KBM-7 (cell line): ENCODE measurements at regions not wholly inside any gene's neighbourhood (a gene's known extent, or its start where the extent isn't known, plus 50 kb on each side); places are given as distances from the start of the nearest gene placed in this dataset.
A peak's percentile ranks its signal among the peaks of the same experiment; 100 is the strongest.

Experiments
- DNase-seq: peaks from one replicate; pipeline ENCODE4 v3.0.0-alpha.2; 2015
- in situ Hi-C: fragments of 300-500 bp; cut with MboI; formaldehyde crosslinking; loops from 2 replicates; pipeline ENCODE4 v1.14.3; 2020; ENCODE audit warnings: low sequenced_read_pairs, low pct_unique_long_range_greater_than_20kb, mixed read lengths

DNA sequence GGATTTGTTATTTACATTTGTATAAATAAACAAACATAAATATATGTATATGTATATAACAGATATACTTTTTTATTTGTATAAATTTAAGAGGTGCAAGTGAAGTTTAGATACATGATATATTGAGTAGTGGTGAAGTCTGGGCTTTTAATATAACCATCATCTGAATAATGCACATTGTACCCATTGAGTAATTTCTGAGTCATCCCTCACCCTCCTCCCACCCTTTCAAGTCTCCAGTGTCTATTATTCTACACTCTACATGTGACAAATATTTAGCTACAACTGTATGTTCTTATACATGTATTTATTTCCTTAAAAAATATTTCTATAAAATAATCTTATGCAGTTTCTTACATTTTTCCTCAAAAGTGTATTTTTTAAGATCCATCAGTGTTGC is 358.7 kb upstream of the TFPI start:
- no peak for DNase-seq
- in situ Hi-C loops, result no loop called here

- in situ Hi-C loops, result no loop called here
- no peak for DNase-seq
Observed at GRCh38 chr2:187915810-187916209, 361.6 kb upstream of the TFPI start.

DNA sequence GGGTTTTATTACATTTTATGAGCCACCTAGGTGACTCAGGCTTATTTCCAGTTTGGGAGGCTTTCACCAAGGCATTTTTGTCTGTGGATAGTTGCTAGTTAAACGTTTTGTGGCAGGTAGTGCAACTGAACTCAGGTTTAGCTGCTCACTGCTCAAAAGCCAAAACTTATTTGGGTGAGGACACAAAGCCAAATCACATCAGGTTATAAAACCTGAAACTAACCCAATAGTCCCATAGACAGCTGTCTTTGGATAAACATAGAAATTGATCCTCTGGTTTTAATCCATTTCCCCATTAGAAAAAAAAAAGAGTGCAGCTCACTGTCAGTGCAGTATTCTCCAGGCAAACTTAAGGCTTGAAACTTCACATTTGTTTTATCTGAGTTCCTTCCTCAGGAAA is 362.6 kb upstream of the TFPI start:
- no peak for DNase-seq
- in situ Hi-C loops, result no loop called here

- DNase-seq, result no peak
- in situ Hi-C loops, result no loop called here
Observed at GRCh38 chr2:187917535-187917934, 363.3 kb upstream of the TFPI start.

GRCh38 chr2:187918996-187919821 is 365.0 kb upstream of the TFPI start:
- in situ Hi-C loops, result no loop called here
- no peak for DNase-seq

DNA sequence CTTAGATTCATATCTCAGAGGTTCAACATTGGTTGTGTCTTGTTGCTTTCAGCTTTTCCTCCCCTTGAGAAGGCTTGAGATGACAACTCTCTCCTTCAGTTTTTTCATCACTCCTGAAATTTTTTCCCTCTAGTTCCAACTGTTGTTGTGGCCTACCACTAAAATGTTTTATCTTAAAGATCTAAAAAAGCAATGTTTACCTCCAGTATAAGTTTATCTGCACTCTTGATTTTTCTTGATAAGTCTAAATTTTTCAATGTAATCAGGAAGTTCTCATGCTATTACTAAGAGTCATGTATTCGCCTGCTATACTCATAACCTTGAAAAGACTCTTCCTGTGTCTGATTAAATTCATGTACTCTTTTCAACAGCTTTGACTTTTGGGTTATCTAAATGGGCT is 366.3 kb upstream of the TFPI start:
- in situ Hi-C loops, result no loop called here
- no peak for DNase-seq

DNA sequence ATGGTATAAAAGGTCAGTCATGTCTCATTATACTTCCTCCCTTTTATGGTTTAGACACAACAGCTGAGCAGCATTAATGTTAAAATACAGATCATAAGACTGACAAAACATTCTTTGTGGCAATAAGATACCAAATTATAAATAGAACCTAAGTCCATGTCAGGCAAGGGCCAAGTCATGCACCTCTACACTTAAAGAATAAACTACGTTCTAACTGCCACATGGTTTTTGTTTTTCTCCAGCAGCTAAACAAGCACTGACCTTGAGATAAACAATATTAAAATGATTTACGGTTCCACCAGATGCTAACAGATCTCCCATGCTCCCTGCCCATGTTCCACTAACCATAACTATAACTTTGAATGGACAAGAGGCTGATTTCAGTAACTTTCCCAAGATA is 368.6 kb upstream of the TFPI start:
- no peak for DNase-seq
- in situ Hi-C loops, result no loop called here

DNA sequence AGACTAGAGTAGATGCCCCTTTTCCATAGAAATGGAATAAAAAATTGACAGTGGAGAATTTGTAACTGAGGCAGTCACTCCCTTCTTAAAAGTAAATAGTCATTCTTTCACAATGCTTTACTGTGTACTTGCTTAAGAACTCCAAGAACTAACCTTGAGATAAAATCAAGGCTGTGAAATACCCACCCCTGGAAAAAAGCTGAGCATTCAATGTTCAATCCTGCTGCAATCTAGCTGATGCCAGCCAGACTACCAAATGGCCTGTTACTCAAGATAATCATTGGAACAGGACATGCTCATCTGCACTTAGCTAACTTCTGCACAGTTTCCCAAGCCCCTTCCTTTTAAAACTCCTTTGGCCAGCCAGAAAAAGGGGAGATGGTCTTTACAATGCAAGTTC is 367.4 kb upstream of the GULP1 start:
- in situ Hi-C loops, result no loop called here
- no peak for DNase-seq

DNA sequence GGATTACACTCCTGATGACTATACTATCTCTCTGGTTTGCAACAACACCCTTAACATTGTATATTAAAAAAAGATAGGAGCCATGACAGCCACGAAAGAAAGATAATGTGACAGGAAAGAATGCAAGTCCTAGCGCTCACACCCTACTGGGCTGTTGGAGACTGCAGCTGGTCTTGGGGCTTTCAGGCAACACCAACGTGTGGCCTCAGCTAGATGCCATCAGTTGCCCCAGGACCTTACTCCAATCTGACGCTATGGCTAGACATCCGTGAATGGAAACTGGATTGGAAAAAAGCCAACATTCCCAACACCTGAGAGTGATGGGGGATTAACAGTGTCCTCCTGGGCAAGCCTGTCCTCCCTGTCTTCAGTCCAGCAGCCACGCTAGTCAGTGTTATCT is 357.4 kb upstream of the GULP1 start:
- no peak for DNase-seq
- in situ Hi-C loops, result no loop called here

GRCh38 chr2:187934692-187935091 is 357.0 kb upstream of the GULP1 start:
- in situ Hi-C loops, result no loop called here
- no peak for DNase-seq

- in situ Hi-C loops, result no loop called here
- no peak for DNase-seq
Observed at GRCh38 chr2:187935126-187935525, 356.5 kb upstream of the GULP1 start.

DNA sequence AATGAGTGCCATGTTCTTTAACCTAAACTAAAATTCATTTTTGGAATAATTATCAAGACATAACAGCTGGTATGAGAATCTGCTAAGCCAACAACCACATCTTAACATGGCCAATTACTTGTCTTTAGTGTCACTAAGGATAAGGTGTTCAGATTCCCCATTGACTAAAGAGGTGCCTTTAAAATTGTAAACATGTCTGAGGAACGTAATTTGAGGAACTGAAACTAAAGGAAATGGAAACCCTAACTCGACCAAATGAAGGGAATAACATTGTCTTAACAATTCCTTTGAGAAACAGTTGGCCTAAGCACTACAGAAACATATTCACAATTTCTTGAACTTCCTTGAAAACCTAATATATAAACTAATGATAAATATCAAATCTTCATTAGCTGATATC is 355.4 kb upstream of the GULP1 start:
- in situ Hi-C loops, result no loop called here
- peak; percentile 9 for DNase-seq

- in situ Hi-C loops, result no loop called here
- DNase-seq, result no peak
Observed at GRCh38 chr2:187939180-187939579, 352.5 kb upstream of the GULP1 start.

DNA sequence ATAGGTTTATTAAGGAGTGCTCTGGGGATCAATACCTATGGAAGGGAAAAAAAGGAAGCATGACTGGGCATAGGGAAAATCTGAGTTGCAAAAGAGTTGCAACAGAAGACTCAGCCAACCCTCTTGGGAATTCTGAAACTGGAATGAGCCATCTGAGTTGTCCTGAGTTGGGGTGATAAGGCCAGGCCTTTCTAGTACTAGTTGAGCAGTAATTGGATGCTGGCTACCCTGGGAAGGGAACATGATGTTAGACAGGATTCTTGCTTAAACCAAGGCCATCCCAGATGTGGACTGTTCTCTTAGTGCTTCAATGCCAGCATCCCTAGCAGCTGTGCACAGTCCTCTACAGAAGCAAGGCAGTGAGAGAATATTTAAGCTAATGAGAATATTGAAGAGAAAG is 348.8 kb upstream of the GULP1 start:
- in situ Hi-C loops, result no loop called here
- no peak for DNase-seq

GRCh38 chr2:187943772-187944369 is 347.8 kb upstream of the GULP1 start:
- in situ Hi-C loops, result no loop called here
- DNase-seq, result no peak

DNA sequence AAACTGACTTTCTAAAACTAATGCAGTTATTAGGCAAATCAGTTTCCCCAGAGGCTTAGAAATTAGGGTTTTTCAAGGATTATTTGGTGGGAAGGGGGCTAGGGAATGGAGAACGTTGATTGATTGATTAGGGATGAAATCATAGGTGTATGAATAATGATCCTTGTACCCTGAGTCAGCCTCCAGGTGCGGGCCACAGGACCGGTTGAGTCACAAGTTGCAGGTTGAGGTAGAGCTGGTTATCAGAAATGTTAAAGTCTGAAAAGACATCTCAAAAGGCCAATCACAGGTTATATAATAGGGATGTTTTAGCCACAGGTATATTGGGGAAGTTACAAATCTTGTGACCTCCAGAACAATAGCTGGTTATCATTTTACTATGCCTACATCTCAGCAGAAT is 341.8 kb upstream of the GULP1 start:
- DNase-seq, result no peak
- in situ Hi-C loops, result no loop called here

DNA sequence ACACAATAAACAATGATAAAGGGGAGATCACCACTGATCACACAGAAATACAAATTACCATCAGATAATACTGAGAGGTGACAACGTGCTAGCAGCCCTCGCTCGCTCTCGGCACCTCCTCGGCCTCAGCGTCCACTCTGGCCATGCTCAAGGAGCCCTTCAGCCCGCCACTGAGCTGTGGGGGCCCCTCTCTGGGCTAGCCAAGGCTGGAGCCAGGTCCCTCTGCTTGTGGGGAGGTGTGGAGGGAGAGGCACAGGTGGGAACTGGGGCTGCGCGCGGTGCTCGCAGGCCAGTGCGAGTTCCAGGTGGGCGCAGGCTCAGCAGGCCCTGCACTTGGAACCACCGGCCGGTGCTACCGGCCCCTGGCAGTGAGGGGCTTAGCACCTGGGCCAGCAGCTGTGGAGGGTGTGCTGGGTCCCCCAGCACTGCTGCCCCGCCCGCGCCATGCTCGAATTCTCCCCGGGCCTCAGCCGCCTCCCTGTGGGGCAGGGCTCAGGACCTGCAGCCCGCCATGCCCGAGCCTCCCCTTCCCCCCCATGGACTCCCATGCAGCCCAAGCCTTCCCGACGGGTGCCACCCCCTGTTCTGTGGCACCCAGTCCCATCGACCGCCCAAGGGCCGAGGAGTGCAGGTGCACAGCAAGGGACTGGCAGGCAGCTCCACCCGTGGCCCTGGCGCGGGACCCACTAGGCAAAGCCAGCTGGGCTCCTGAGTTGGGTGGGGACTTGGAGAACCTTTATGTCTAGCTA is 340.0 kb upstream of the GULP1 start:
- in situ Hi-C loops, result no loop called here

DNA sequence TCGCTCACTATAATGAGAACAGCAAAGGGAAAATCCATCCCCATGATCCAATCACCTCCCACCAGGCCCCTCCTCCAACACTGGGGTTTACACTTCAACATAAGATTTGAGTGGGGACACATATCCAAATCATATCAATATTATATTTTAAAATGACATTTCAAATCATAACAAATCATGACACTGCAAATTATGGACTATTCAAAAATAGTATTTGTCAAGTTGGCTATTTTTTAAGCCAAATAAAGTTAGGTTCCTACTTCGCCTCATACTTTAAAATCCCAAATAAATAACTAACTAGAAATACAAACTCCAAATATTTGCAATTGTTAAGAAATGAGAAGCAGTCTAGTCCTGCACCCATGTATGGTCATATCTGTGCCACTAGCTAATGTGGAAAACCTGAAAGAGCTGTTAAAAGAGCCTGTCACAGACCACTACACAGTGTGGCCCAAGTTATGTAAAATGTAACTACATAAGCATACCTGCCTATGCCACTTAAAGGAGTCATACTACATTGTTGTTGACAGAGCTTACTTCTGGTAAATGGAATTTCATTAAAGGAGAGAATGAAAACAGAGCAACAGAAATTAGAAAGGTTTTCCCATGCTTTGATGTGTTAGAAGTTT is 334.7 kb upstream of the GULP1 start:
- in situ Hi-C loops, result no loop called here
- DNase-seq, result no peak

More for the DNA sequence above, 340.0 kb upstream of the GULP1 start:
- DNase-seq, result no peak

DNA sequence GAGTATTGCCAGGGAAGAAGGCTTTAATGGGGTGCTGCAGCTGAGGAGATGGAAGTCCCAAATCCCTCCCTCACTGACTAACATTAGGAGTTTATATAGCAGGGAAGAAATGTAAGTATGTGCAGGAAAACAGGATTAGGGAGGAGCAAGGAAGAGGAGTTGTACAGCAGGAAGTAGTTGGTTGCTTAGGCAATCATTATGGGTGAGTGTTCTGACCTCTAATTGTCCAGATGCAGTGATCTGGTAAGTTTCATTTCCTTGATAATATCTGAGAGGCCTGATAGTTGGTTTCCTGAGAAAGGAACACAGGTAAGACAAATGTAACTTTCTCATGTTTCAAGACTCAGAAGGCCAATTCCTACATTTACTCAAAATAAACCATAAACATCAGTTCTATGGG is 331.9 kb upstream of the GULP1 start:
- peak; percentile 5 for DNase-seq
- in situ Hi-C loops, result no loop called here

DNA sequence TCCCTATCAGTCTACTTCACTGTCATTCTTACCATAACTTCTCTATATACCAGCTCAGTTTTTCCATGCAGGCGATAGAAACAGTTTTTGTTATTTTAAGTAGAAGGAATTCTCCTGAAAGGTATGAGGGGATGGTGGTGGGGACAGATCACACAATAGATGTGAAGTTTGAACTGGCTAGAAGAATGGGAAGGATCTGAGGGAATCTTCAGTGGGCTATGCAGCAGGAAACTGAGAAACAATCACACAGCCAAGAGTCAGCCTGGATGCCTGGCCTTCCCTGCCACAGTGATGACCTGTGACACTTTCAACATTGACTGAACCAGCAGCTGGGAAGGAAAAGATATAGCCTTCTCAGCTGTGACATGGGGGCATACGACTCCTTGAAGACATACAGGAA is 329.1 kb upstream of the GULP1 start:
- DNase-seq, result no peak
- in situ Hi-C loops, result no loop called here
